Brain microvascular endothelial cell (primary cell): ENCODE measurements at regions not wholly inside any gene's neighbourhood (a gene's known extent, or its start where the extent isn't known, plus 50 kb on each side); places are given as distances from the start of the nearest gene placed in this dataset.

Experiments
- DNase-seq: peaks from one replicate; pipeline ENCODE4 v3.0.0-alpha.2; 2020
- H3K27ac ChIP-seq: fragments of 250-450 bp; sonication (Bioruptor Pico); 2 replicates; pipeline ENCODE4 v1.5.1; 2020; ENCODE audit warnings: mild to moderate bottlenecking, moderate library complexity
- H3K27me3 ChIP-seq: fragments of 250-450 bp; sonication (Bioruptor Pico); replicated peaks from 2 replicates; pipeline ENCODE4 v1.5.1; 2020; ENCODE audit warnings: mild to moderate bottlenecking
- H3K36me3 ChIP-seq: fragments of 250-450 bp; sonication (Bioruptor Pico); replicated peaks from 2 replicates; pipeline ENCODE4 v1.5.1; 2020; ENCODE audit warnings: mild to moderate bottlenecking
- H3K4me3 ChIP-seq: 2 replicates; pipeline ENCODE4 v1.5.1; 2011; ENCODE audit warnings: low read depth, mild to moderate bottlenecking, control low read depth, low read length, moderate library complexity
- in situ Hi-C: cut with HindIII; loops from 2 replicates; pipeline ENCODE4 v1.10.0; 2017; ENCODE audit warnings: low sequenced_read_pairs, low pct_ligation_motif_present
- TF ChIP-seq, protein P1 (sequence below): IDR thresholded peaks from 2 replicates; pipeline ENCODE4 v1.5.1; 2011; ENCODE audit warnings: low read depth, mild to moderate bottlenecking, moderate library complexity, low read length, control low read depth, inconsistent platforms; ENCODE audit errors: missing control alignments

DNA sequence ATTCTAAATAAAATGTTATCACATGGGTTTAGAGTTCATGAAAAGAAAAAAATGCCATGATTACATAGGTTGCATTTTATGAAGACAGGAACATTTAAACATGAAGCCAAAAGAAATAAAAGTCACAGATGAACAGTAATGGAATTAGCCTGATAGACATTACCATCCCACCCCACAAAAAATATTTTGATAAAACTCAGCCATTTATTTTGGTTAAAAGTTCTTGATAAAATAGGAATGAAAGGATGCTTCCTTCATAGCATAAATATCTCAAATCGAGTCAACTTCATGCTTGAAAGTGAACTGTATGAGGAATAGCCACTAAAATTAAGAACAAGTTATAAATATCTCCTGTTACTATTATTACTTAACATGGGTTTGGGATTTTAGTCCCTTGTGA, 101.9 kb upstream of the TMC3 start:
- TF ChIP-seq, protein P1, sequence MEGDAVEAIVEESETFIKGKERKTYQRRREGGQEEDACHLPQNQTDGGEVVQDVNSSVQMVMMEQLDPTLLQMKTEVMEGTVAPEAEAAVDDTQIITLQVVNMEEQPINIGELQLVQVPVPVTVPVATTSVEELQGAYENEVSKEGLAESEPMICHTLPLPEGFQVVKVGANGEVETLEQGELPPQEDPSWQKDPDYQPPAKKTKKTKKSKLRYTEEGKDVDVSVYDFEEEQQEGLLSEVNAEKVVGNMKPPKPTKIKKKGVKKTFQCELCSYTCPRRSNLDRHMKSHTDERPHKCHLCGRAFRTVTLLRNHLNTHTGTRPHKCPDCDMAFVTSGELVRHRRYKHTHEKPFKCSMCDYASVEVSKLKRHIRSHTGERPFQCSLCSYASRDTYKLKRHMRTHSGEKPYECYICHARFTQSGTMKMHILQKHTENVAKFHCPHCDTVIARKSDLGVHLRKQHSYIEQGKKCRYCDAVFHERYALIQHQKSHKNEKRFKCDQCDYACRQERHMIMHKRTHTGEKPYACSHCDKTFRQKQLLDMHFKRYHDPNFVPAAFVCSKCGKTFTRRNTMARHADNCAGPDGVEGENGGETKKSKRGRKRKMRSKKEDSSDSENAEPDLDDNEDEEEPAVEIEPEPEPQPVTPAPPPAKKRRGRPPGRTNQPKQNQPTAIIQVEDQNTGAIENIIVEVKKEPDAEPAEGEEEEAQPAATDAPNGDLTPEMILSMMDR = no peak
- Histone ChIP-seq H3K27me3 (no peaks in the 10 kb centered on the region), H3K4me3 (no peak overlapping the region), H3K36me3 (no peaks in the 10 kb centered on the region), H3K27ac (no peak overlapping the region)
- in situ Hi-C loops = no loop called here
- no peak for DNase-seq

DNA sequence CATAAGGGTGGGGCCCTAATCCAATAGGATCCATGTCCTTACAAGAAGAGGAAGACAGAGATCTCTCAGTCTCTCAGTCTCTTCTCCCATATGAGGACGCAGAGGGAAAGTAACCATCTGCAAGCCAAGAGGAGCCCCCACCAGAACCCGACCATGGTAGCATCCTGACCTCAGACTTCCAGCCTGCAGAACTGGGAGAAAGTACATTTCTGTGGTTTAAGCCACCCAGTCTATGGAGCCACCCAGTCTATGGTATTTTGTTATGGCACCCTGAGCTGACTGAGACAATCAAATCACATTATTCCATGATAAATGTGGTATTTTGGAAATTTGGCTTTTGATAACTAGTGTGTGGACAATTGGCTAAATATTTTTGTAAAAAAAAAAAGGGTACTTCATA, 101.5 kb upstream of the TMC3 start:
- Histone ChIP-seq H3K27me3 (no peaks in the 10 kb centered on the region), H3K4me3 (no peak overlapping the region), H3K36me3 (no peaks in the 10 kb centered on the region), H3K27ac (no peak overlapping the region)
- TF ChIP-seq, protein P1 = no peak
- no peak for DNase-seq
- in situ Hi-C loops = no loop called here

DNA sequence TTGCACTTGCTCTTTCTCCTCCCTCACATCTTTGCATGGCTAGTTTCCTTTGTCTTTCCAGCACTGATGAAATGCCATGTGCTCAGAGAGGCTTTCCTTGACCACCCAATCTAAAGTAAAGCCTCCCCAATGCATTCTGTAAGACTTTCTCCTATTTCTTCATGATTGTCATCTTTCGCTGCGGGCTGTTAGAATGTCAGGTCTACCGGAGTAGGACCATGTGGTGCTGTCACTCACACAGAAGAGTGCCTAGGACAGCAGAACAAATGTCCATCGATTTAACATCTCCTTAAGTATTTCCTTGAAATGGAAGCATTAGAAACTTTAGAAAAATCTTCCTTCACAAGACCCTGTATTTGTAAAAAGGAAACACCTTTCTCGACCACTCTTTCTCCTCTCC, 99.9 kb upstream of the TMC3 start:
- Histone ChIP-seq H3K4me3 (no peak overlapping the region), H3K27me3 (no peaks in the 10 kb centered on the region), H3K36me3 (no peaks in the 10 kb centered on the region), H3K27ac (no peak overlapping the region)
- no peak for DNase-seq
- in situ Hi-C loops = no loop called here
- TF ChIP-seq, protein P1 = no peak

DNA sequence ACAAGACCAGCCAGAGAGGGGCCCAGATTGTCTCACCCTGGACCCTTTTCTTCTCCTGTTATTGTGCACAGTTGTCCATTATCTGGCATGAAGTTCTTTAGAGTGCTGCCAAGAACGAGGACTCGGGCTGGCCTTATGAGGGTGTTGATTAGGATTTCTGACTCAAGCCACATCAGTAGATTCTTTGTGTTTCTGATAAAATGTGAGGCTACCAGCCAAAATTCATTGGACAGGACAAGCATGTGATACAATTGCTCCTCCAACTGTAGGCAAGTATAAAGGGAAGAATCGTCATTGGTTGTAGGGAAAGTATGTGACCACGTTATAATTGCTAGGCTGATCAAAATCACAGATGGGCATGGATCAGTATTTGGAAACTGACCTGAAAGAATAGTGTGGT, 99.2 kb upstream of the TMC3 start:
- Histone ChIP-seq H3K4me3 (no peak overlapping the region), H3K27me3 (no peaks in the 10 kb centered on the region), H3K27ac (no peak overlapping the region), H3K36me3 (no peaks in the 10 kb centered on the region)
- TF ChIP-seq, protein P1 = no peak
- no peak for DNase-seq
- in situ Hi-C loops = no loop called here

DNA sequence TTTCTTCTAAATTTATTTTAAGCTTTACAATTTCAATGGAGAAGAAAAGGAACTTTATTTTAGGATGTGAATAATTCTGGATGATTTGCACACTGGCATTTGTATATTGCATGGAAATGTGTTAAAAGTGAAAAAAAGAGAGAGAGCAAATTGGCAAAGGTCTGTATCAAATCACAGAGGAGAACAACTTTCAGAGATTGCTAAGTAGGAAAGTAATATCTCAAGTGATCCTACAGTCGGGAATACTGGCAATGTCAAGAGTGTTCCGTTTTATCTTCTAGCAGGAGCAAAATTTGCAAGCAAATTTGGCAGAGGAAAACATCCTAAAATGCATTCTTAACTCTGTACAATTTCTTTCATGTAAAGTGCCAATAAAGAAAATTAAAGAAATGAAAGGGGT, 97.1 kb upstream of the TMC3 start:
- Histone ChIP-seq H3K4me3 (no peak overlapping the region), H3K36me3 (no peaks in the 10 kb centered on the region), H3K27ac (no peak overlapping the region), H3K27me3 (no peaks in the 10 kb centered on the region)
- no peak for DNase-seq
- in situ Hi-C loops = no loop called here
- TF ChIP-seq, protein P1 = no peak

DNA sequence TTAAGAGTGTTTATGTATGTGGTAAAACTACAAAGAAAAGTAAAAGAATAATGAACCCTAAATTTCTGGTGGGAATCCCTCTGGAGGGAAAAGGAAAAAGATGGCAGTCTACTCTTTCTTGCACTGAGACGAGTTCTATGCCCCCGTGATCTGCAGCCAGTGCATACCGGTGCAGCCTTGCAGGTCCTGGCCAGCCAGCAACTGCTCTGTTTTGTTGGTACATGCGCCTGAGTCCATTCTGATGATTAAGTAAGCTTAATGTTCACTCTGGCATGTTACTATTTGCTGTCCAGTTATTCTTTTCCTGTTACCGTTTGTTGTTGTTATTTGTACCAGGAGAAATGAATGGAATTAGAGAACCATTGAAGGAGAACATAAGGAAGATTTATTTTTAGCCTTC, 95.1 kb upstream of the TMC3 start:
- H3K27ac ChIP-seq = no peak overlapping the region
- no peaks in the 10 kb centered on the region for H3K27me3 ChIP-seq
- no peaks in the 10 kb centered on the region for H3K36me3 ChIP-seq
- TF ChIP-seq, protein P1 = no peak
- in situ Hi-C loops = no loop called here
- no peak overlapping the region for H3K4me3 ChIP-seq
- DNase-seq = no peak
